WTC11 (cell line): ENCODE measurements at regions not wholly inside any gene's neighbourhood (a gene's known extent, or its start where the extent isn't known, plus 50 kb on each side); places are given as distances from the start of the nearest gene placed in this dataset.

Source experiments
- ATAC-seq: fragments of 200-7000 bp; cut with Tn5 transposase; 2 replicates; pipeline ENCODE4 v1.10.0; 2021; ENCODE audit warnings: mild to moderate bottlenecking, moderate library complexity
- CTCF ChIA-PET: fragments of 300-600 bp; sonication (Branson Sonifier 250); formaldehyde crosslinking; loops from one replicate; lab custom pipeline; 2021; ENCODE audit warnings: antibody characterized with exemption; lab: Charles Lee
- POLR2A ChIA-PET: fragments of 350-600 bp; sonication (Branson Sonifier 250); formaldehyde crosslinking; loops from one replicate; lab custom pipeline; 2021; ENCODE audit warnings: antibody characterized with exemption; lab: Charles Lee
- DNase-seq: peaks from one replicate; pipeline ENCODE4 v3.0.0; 2021; ENCODE audit warnings: low spot score
- H3K27ac Mint-ChIP-seq: 2 replicates; pipeline ENCODE4 v1.8.0; 2021; ENCODE audit warnings: mixed read lengths
- H3K27me3 Mint-ChIP-seq: 2 replicates; pipeline ENCODE4 v1.8.0; 2021; ENCODE audit warnings: low read depth, mild to moderate bottlenecking, moderate library complexity, mixed read lengths
- H3K36me3 Mint-ChIP-seq: 2 replicates; pipeline ENCODE4 v1.8.0; 2021; ENCODE audit warnings: mixed read lengths
- H3K4me1 Mint-ChIP-seq: 2 replicates; pipeline ENCODE4 v1.8.0; 2022; ENCODE audit warnings: mixed read lengths
- H3K4me3 Mint-ChIP-seq: 2 replicates; pipeline ENCODE4 v1.8.0; 2021; ENCODE audit warnings: mild to moderate bottlenecking, moderate library complexity, mixed read lengths
- H3K9me3 Mint-ChIP-seq: 2 replicates; pipeline ENCODE4 v1.8.0; 2021; ENCODE audit warnings: mixed read lengths
- AFF4 ChIP-seq: sonication (generic); formaldehyde crosslinking; IDR thresholded peaks from 2 replicates; pipeline ENCODE4 v1.8.1; 2023; ENCODE audit warnings: mild to moderate bottlenecking, missing genetic modification reagents, borderline replicate concordance
- ATF1 ChIP-seq: sonication (generic); formaldehyde crosslinking; IDR thresholded peaks from 2 replicates; pipeline ENCODE4 v1.8.1; 2023; ENCODE audit warnings: mild to moderate bottlenecking, moderate library complexity, missing genetic modification reagents
- E2F4 ChIP-seq: sonication (generic); formaldehyde crosslinking; IDR thresholded peaks from 2 replicates; pipeline ENCODE4 v1.8.1; 2022; ENCODE audit warnings: low read depth, mild to moderate bottlenecking, moderate library complexity, missing genetic modification reagents, borderline replicate concordance
- HMGXB4 ChIP-seq: sonication (generic); formaldehyde crosslinking; IDR thresholded peaks from 2 replicates; pipeline ENCODE4 v1.8.1; 2023; ENCODE audit warnings: mild to moderate bottlenecking, moderate library complexity, missing genetic modification reagents
- IRF1 ChIP-seq: sonication (generic); formaldehyde crosslinking; IDR thresholded peaks from 2 replicates; pipeline ENCODE4 v1.8.0; 2023; ENCODE audit warnings: missing genetic modification reagents
- KAT7 ChIP-seq: sonication (generic); formaldehyde crosslinking; IDR thresholded peaks from 2 replicates; pipeline ENCODE4 v1.8.1; 2023; ENCODE audit warnings: missing genetic modification reagents, mild to moderate bottlenecking, borderline replicate concordance
- NFE2L1 ChIP-seq: sonication (generic); formaldehyde crosslinking; IDR thresholded peaks from 2 replicates; pipeline ENCODE4 v1.8.1; 2023; ENCODE audit warnings: missing genetic modification reagents
- NR3C1 ChIP-seq: sonication (generic); formaldehyde crosslinking; conservative IDR thresholded peaks from 2 replicates; pipeline ENCODE4 v1.8.1; 2023; ENCODE audit warnings: low read depth, mild to moderate bottlenecking, missing genetic modification reagents
- SMAD3 ChIP-seq: sonication (generic); formaldehyde crosslinking; IDR thresholded peaks from 2 replicates; pipeline ENCODE4 v1.8.0; 2022; ENCODE audit warnings: missing genetic modification reagents, mild to moderate bottlenecking, borderline replicate concordance
- STAT6 ChIP-seq: sonication (generic); formaldehyde crosslinking; conservative IDR thresholded peaks from 2 replicates; pipeline ENCODE4 v1.8.1; 2023; ENCODE audit warnings: mild to moderate bottlenecking, low read depth, missing genetic modification reagents, moderate library complexity
- TCF7 ChIP-seq: sonication (generic); formaldehyde crosslinking; IDR thresholded peaks from 2 replicates; pipeline ENCODE4 v1.8.0; 2022; ENCODE audit warnings: mild to moderate bottlenecking, low read depth, missing genetic modification reagents, moderate library complexity
- ZNF416 ChIP-seq: fragments of 250-450 bp; sonication (Bioruptor Pico); IDR thresholded peaks from 2 replicates; pipeline ENCODE4 v1.9.0; 2021; ENCODE audit warnings: mild to moderate bottlenecking, inconsistent platforms
- ZNF671 ChIP-seq: fragments of 250-450 bp; sonication (Bioruptor Pico); IDR thresholded peaks from 2 replicates; pipeline ENCODE4 v1.8.0; 2021; ENCODE audit warnings: mild to moderate bottlenecking
- TF ChIP-seq, protein P1 (sequence below): sonication (generic); formaldehyde crosslinking; IDR thresholded peaks from 2 replicates; pipeline ENCODE4 v1.8.0; 2022; ENCODE audit warnings: missing genetic modification reagents

GRCh38 chr9:102587281-102587680 lies 407.9 kb upstream of the CYLC2 start (continued):
- TF ChIP-seq, protein P1, sequence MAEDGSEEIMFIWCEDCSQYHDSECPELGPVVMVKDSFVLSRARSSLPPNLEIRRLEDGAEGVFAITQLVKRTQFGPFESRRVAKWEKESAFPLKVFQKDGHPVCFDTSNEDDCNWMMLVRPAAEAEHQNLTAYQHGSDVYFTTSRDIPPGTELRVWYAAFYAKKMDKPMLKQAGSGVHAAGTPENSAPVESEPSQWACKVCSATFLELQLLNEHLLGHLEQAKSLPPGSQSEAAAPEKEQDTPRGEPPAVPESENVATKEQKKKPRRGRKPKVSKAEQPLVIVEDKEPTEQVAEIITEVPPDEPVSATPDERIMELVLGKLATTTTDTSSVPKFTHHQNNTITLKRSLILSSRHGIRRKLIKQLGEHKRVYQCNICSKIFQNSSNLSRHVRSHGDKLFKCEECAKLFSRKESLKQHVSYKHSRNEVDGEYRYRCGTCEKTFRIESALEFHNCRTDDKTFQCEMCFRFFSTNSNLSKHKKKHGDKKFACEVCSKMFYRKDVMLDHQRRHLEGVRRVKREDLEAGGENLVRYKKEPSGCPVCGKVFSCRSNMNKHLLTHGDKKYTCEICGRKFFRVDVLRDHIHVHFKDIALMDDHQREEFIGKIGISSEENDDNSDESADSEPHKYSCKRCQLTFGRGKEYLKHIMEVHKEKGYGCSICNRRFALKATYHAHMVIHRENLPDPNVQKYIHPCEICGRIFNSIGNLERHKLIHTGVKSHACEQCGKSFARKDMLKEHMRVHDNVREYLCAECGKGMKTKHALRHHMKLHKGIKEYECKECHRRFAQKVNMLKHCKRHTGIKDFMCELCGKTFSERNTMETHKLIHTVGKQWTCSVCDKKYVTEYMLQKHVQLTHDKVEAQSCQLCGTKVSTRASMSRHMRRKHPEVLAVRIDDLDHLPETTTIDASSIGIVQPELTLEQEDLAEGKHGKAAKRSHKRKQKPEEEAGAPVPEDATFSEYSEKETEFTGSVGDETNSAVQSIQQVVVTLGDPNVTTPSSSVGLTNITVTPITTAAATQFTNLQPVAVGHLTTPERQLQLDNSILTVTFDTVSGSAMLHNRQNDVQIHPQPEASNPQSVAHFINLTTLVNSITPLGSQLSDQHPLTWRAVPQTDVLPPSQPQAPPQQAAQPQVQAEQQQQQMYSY (CRISPR knock-in tag), result no peak
- no peak for TF ChIP-seq TCF7 (CRISPR knock-in tag)
- TF ChIP-seq ATF1 (CRISPR knock-in tag), result no peak
- TF ChIP-seq ZNF671 (CRISPR knock-in tag), result no peak

- no peaks in the 10 kb centered on the region for H3K27me3 Mint-ChIP-seq
- H3K9me3 Mint-ChIP-seq, result no peaks in the 10 kb centered on the region
- no peak overlapping the region for H3K4me3 Mint-ChIP-seq
- DNase-seq (peak; percentile 15), ATAC-seq (peak; percentile 85)
- CTCF ChIA-PET, result no interaction called here
- no peak overlapping the region for H3K27ac Mint-ChIP-seq
- H3K4me1 Mint-ChIP-seq, result no peaks in the 10 kb centered on the region
- H3K36me3 Mint-ChIP-seq, result no peaks in the 10 kb centered on the region
- POLR2A ChIA-PET, result no interaction called here
- TF ChIP-seq SMAD3 (CRISPR knock-in tag) (no peak), IRF1 (CRISPR knock-in tag) (no peak), AFF4 (CRISPR knock-in tag) (no peak), NFE2L1 (no peak), E2F4 (CRISPR knock-in tag) (no peak), KAT7 (CRISPR knock-in tag) (no peak), ZNF416 (CRISPR knock-in tag) (no peak), STAT6 (no peak), NR3C1 (no peak), HMGXB4 (CRISPR knock-in tag) (no peak)
- TF ChIP-seq, protein P1 (CRISPR knock-in tag), result no peak
Measured at GRCh38 chr9:102569436-102569835, 425.7 kb upstream of the CYLC2 start.
